ENCODE measurements at regions not wholly inside any gene's neighbourhood (a gene's known extent, or its start where the extent isn't known, plus 50 kb on each side); places are given as distances from the start of the nearest gene placed in this dataset.
"Not testable (repeated sequence)": the region's sequence is repeated elsewhere in the genome, so short reads cannot be mapped to it uniquely, and the experiment has no call there.

DNA sequence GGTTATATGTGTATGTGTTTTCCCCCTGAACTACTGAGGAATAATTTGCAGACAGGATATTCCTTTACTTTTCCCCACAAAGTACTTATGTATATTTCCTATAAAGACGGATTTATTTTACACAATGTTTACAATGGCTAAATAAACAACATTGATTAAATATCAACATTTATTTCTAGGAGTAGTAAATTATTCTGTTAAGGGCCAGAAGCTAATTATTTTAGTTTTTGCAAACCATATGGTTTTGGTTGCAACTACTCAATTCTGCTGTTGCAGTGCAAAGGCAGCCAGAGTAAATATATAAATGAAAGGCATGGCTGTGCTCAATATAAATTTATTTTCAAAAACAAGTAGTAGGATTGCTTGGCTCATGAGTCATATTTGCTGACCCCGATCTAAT lies 907.1 kb upstream of the MBL2 start:
- in situ Hi-C loops (cut with HindIII; ENCODE audit: low sequenced_read_pairs): no loop called here

GRCh38 chr10:53675177-53675576 lies 902.6 kb upstream of the MBL2 start:
- in situ Hi-C loops (cut with HindIII; ENCODE audit: low sequenced_read_pairs): no loop called here
- no peak for DNase-seq (ENCODE audit: low read depth)
- TF ChIP-seq, protein P1, sequence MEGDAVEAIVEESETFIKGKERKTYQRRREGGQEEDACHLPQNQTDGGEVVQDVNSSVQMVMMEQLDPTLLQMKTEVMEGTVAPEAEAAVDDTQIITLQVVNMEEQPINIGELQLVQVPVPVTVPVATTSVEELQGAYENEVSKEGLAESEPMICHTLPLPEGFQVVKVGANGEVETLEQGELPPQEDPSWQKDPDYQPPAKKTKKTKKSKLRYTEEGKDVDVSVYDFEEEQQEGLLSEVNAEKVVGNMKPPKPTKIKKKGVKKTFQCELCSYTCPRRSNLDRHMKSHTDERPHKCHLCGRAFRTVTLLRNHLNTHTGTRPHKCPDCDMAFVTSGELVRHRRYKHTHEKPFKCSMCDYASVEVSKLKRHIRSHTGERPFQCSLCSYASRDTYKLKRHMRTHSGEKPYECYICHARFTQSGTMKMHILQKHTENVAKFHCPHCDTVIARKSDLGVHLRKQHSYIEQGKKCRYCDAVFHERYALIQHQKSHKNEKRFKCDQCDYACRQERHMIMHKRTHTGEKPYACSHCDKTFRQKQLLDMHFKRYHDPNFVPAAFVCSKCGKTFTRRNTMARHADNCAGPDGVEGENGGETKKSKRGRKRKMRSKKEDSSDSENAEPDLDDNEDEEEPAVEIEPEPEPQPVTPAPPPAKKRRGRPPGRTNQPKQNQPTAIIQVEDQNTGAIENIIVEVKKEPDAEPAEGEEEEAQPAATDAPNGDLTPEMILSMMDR (IDR thresholded peaks at IDR 0.05; ENCODE audit: low read depth, low read length, missing control alignments): no peak

More for the DNA sequence above, 907.1 kb upstream of the MBL2 start:
- no peak overlapping the region for H3K4me3 ChIP-seq (ENCODE audit: low read depth, low read length)
- DNase-seq (ENCODE audit: low read depth): no peak
- TF ChIP-seq, protein P1 (IDR thresholded peaks at IDR 0.05; ENCODE audit: low read depth, low read length, missing control alignments): no peak

DNA sequence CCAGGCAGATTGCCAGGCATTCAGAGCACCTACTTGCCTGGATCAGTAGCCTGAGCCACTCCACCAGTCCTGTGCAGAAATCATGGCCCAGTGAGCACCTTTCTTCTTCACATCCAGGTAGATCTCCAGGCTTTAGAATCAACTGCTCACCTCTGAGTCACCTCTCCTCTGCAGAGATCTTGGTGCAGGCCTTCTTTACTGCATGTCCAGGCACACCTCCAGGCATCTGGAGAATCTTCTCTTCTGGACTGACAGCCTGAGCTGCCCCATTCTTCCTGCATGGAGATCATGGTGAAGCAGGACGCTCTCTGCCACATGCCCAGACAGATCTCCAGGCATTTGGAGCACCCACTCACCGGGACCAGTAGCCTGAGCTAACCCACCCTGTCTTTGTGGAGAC lies 894.5 kb upstream of the MBL2 start:
- in situ Hi-C loops (cut with HindIII; ENCODE audit: low sequenced_read_pairs): no loop called here
- no peak overlapping the region for H3K4me3 ChIP-seq (ENCODE audit: low read depth, low read length)
- DNase-seq (ENCODE audit: low read depth): no peak
- TF ChIP-seq, protein P1 (IDR thresholded peaks at IDR 0.05; ENCODE audit: low read depth, low read length, missing control alignments): no peak

More at GRCh38 chr10:53675177-53675576, 902.6 kb upstream of the MBL2 start:
- no peak overlapping the region for H3K4me3 ChIP-seq (ENCODE audit: low read depth, low read length)

DNA sequence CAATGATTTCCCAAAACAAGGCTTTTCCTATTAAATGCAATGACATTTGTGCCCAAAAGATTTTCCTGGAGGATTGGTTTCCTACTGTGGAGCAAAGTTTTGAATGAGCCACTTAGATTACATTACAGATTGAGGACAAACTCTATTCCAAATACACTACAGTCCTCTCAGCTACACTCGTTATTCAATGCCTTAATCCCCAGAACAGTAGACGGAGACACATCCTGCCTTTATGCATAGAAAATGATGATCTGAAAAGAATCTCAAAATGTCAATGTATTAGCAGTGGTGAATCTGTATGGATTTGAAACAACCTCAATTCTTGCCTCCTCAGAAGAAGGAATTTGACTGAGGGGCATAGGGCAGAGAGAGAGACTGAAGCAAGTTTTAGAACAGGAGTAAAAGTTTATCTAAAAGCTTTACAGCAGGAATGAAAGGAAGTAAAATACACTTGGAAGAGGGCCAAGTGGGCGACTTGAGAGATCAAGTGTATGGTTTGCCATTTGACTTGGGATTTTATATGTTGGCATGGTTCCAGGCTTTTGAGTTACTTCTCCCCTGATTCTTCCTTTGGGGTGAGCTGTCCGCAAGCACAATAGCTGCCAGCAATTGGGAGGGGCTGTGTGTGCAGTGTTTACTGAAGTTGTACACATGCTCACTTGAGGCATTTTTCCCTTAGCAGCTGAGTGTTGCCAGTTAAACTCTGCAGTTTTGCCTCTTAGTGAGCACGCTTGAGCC lies 891.9 kb upstream of the MBL2 start:
- no peak overlapping the region for H3K4me3 ChIP-seq (ENCODE audit: low read depth, low read length)
- in situ Hi-C loops (cut with HindIII; ENCODE audit: low sequenced_read_pairs): no loop called here
- peak; percentile 0 for DNase-seq (ENCODE audit: low read depth)
- TF ChIP-seq, protein P1 (IDR thresholded peaks at IDR 0.05; ENCODE audit: low read depth, low read length, missing control alignments): no peak

DNA sequence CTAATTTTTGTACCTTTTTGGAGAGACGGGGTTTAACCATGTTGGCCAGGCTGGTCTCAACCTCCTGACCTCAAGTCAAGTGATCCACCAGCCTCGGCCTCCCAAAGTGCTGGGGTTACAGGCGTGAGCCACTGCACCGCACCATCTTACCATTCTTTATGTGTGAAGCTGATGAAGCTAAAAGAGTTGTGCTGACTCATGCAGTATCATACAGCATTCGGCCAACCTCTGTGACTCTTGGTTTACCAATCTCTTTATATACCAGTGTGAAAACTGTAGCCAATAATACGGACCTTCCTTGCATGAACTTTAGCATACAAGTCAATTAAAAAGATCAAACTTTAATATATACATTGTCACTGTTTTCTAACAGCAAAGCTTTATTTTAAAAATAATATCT lies 878.2 kb upstream of the MBL2 start:
- TF ChIP-seq, protein P1 (IDR thresholded peaks at IDR 0.05; ENCODE audit: low read depth, low read length, missing control alignments): no peak
- in situ Hi-C loops (cut with HindIII; ENCODE audit: low sequenced_read_pairs): no loop called here

DNA sequence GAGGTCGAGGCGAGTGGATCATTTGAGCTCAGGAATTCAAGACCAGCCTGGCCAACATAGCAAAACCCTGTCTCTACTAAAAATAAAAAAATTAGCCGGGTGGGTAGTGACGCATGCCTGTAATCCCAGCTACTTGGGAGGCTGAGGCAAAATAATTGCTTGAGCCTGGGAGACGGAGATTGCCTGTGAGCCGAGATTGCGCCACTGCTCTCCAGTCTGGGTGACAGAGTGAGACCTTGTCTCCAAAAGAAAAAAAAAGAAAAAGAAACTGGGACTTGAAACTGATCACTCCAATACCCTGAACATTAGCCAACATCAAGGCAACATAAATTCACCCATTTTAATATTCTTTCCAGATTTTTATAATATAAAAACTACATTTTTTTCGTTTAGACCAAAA lies 874.6 kb upstream of the MBL2 start:
- H3K4me3 ChIP-seq (ENCODE audit: low read depth, low read length); DNase-seq (ENCODE audit: low read depth); in situ Hi-C loops (cut with HindIII; ENCODE audit: low sequenced_read_pairs): not testable (repeated sequence)

More for the DNA sequence above, 878.2 kb upstream of the MBL2 start:
- no peak for DNase-seq (ENCODE audit: low read depth)
- H3K4me3 ChIP-seq (ENCODE audit: low read depth, low read length): no peak overlapping the region

DNA sequence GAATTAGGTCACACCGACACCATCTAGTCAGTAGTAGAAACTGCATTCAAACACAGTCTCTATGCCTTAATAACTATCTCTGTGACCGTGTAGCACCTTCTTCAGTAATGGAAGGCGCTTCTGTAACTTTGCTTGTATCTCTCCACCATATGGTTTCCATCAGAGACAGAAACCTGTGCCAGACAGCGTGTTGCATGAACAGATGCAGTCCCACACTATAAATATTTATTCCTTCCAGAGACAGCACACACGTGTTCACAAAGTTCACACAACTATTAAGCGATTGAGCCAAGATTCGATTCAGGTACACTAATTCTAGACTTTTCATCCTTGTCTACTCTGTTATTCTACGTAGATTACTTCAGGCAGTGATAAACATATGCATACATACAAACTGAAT lies 873.9 kb upstream of the MBL2 start:
- TF ChIP-seq, protein P1 (IDR thresholded peaks at IDR 0.05; ENCODE audit: low read depth, low read length, missing control alignments): no peak
- in situ Hi-C loops (cut with HindIII; ENCODE audit: low sequenced_read_pairs): no loop called here

More for the DNA sequence above, 873.9 kb upstream of the MBL2 start:
- DNase-seq (ENCODE audit: low read depth): no peak
- no peak overlapping the region for H3K4me3 ChIP-seq (ENCODE audit: low read depth, low read length)

All from astrocyte of the cerebellum (primary cell).